ENCODE measurements at regions not wholly inside any gene's neighbourhood (a gene's known extent, or its start where the extent isn't known, plus 50 kb on each side); places are given as distances from the start of the nearest gene placed in this dataset.

DNA sequence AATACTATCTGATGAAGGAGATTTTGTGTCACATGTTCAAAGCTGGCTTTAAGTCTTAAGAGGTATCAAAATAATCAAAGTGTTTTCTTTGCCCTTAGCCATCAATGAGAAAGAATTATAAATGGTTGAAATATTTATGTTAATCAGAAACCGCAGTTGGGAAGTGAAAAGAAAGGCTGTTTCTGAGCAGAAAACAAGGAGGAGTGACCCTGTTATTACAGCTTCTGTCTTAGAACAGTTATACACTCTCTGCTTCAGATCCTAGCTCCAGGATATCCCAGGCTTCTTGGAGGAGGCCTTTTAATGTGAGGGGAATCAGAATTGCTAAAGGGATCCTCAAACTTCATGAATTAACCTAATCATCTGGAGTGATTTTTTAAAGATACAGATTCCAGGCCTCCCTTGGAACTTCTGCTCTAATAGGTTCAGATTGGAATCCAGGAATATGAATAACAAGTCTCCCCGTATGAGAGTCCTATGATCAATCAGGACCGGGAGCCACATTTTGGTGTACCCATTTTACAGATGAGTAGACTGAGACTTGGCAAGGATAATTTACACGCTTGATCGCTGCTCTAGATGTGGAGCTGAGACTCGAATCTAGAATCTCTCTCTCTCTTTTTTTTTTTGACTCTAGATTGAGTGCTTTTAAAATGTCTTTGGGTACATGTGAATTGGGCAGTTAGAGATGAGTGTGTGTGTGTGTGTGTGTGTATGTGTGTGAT is 50.8 kb upstream of the JAG1 start:
- TF ChIP-seq CTCF (IDR thresholded peaks at IDR 0.05; ENCODE audit: low read length, missing control alignments): no peak
- no peak for DNase-seq (ENCODE audit: low read depth)
- no peak overlapping the region for H3K4me3 ChIP-seq (replicated peaks; ENCODE audit: low read depth, low read length)

- no peak for TF ChIP-seq CTCF (IDR thresholded peaks at IDR 0.05; ENCODE audit: low read length, missing control alignments)
- no peak overlapping the region for H3K4me3 ChIP-seq (replicated peaks; ENCODE audit: low read depth, low read length)
- no peak for DNase-seq (ENCODE audit: low read depth)
Measured at GRCh38 chr20:10728873-10729670, 55.3 kb upstream of the JAG1 start.

GRCh38 chr20:10729785-10730184 is 56.0 kb upstream of the JAG1 start:
- no peak for DNase-seq (ENCODE audit: low read depth)
- no peak overlapping the region for H3K4me3 ChIP-seq (replicated peaks; ENCODE audit: low read depth, low read length)
- TF ChIP-seq CTCF (IDR thresholded peaks at IDR 0.05; ENCODE audit: low read length, missing control alignments): no peak

DNA sequence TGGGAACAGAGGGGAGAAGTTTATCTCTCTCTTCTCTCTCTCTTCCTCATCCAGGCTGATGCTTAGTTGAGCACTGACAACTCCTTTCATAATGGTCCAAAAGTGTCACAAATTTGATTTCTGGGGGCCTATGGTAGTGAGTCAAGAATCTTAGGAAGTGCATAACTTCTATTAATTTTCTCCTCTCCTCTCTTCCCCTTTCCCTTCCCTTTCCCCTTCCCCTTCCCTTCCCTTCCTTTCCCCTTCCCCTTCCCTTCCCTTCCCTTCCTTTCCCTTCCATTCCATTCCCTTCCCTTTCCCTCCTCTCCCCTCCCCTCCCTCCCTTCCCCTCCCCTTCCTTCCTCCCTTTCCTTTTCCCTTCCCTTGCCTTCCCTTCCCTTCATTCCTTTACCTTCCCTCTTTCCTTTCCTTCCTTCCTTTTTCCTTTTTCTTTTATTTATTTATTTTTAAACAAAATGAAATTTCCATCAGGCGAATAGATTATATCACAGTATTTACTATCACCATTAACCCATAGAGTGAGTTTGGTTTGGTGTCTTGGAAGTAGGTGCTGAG is 56.9 kb upstream of the JAG1 start:
- no peak for TF ChIP-seq CTCF (IDR thresholded peaks at IDR 0.05; ENCODE audit: low read length, missing control alignments)
- no peak for DNase-seq (ENCODE audit: low read depth)
- H3K4me3 ChIP-seq (replicated peaks; ENCODE audit: low read depth, low read length): no peak overlapping the region

DNA sequence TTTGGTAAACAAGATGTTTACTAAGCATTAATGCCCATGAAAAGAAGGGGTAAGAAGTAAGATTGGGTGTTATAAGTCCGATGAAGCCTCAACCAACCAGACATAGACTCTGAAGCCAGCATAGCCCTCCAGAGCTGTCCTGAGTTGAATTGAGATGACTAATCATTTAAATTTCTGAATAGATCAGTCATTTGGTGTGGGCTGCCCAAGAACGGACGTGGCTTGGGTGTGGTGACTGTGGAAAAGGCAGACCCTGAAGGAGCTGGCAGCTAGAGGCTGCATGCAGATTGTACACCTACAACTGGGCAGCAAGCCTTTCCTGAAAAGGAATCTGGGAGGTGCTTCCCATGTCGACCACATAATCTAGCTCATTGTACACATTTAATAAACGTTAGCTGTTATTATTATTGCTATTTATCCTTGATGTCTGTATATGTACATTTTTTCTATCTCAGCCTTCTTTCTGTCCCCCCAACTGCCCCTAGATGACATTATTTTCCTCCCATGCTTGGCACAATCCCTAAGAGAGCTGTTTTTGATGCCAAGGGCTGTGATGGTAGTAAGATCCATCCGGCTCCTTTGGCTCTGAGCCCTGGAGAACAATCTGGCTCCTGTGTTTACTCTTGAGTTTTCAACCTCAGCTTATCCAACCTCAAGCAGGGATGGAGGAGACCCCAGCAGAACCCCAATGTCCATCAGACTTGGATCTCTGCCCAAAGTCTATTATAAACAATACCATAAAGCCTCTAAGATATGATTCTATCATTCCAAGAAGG is 57.6 kb upstream of the JAG1 start:
- no peak overlapping the region for H3K4me3 ChIP-seq (replicated peaks; ENCODE audit: low read depth, low read length)
- no peak for TF ChIP-seq CTCF (IDR thresholded peaks at IDR 0.05; ENCODE audit: low read length, missing control alignments)
- DNase-seq (ENCODE audit: low read depth): no peak

DNA sequence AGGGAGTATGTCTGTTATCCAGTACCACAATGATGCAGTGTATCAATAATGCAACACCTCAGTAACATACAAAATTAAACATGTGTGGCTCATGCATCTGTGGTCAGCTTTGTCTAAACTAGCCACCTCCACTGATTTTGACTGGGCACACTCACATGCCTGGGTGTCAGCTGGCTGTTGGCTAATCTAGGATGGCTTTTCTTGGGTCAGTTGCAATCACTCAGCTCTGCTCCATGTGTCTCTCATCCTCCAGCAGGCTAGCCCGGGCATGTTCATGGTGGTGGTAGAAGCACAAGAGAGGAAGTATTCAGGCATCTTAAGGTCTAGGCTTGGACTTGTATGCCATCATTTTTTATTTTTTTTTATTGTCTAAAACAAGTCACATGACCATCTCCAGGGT is 59.3 kb upstream of the JAG1 start:
- DNase-seq (ENCODE audit: low read depth): no peak
- TF ChIP-seq CTCF (IDR thresholded peaks at IDR 0.05; ENCODE audit: low read length, missing control alignments): no peak
- no peak overlapping the region for H3K4me3 ChIP-seq (replicated peaks; ENCODE audit: low read depth, low read length)

All from fibroblast of pulmonary artery (primary cell).